Stomach (tissue), 8 donors: ENCODE measurements at regions not wholly inside any gene's neighbourhood (a gene's known extent, or its start where the extent isn't known, plus 50 kb on each side); places are given as distances from the start of the nearest gene placed in this dataset.

ENCODE experiments used
- DNase-seq, 2 donors: peaks; one replicate each; pipeline versions ENCODE4 v3.0.0 to v3.0.0-alpha.2; 2013 to 2019
- H3K27ac ChIP-seq, 5 donors: fragments of 200-600 bp in 4 of 5; sonication (generic) in 4 of 5; one replicate each; pipeline ENCODE4 v1.5.1; 2013 to 2019; ENCODE audit warnings: mild to moderate bottlenecking in 1 of 5, moderate library complexity in 1 of 5
- H3K27me3 ChIP-seq, 3 donors: fragments of 200-600 bp; sonication (generic); one replicate each; pipeline ENCODE4 v1.5.1; 2017 to 2019; ENCODE audit warnings: mixed run types in 1 of 3
- H3K36me3 ChIP-seq, 4 donors: fragments of 200-600 bp; sonication (generic); 1 replicate in 3 of 4; 2 replicates in 1 of 4; pipeline ENCODE4 v1.5.1; 2016 to 2019
- H3K4me1 ChIP-seq, 4 donors: fragments of 200-600 bp; sonication (generic); one replicate each; pipeline ENCODE4 v1.5.1; 2016 to 2019
- H3K4me3 ChIP-seq, 4 donors: fragments of 200-600 bp; sonication (generic) in 3 of 4; one replicate each; pipeline ENCODE4 v1.5.1; 2016 to 2019; ENCODE audit warnings: mild to moderate bottlenecking in 1 of 4
- H3K9me3 ChIP-seq, 4 donors: fragments of 200-600 bp; sonication (generic); one replicate each; pipeline ENCODE4 v1.5.1; 2016 to 2019
- CTCF ChIP-seq, 7 experiments: fragments of 450-650 bp in 4 of 7; fragments of 200-600 bp in 3 of 7; sonication (generic) in 3 of 7; IDR thresholded peaks; one replicate each; pipeline ENCODE4 v1.5.1; 2016 to 2019; ENCODE audit warnings: antibody characterized with exemption in 7 of 7, control low read depth in 2 of 7, mild to moderate bottlenecking in 1 of 7
- EP300 ChIP-seq: sonication (generic); formaldehyde crosslinking; IDR thresholded peaks from one replicate; pipeline ENCODE4 v1.6.1; 2017; ENCODE audit warnings: antibody characterized with exemption
- POLR2A ChIP-seq, 4 donors: fragments of 450-650 bp; IDR thresholded peaks; one replicate each; pipeline ENCODE4 v1.6.1; 2016; ENCODE audit warnings: antibody characterized with exemption in 4 of 4, control low read depth in 2 of 4, mild to moderate bottlenecking in 1 of 4, moderate library complexity in 1 of 4
- POLR2AphosphoS5 ChIP-seq, 3 donors: sonication (generic); formaldehyde crosslinking; IDR thresholded peaks; one replicate each; pipeline ENCODE4 v1.6.1; 2016; ENCODE audit warnings: antibody characterized with exemption in 3 of 3
- WGBS, 5 donors: extraction: QIAGEN DNeasy Blood & Tissue Kit in 3 of 5; methylation state at CpG; one replicate each; pipeline versions ENCODE4 v1.1.5 to v1.1.7; 2013 to 2018; 5-methylcytosine and 5-hydroxymethylcytosine counted together
- intact Hi-C: fragments of 100-400 bp; cut with DNase I; formaldehyde crosslinking; loops from one replicate; pipeline ENCODE4 v1.15.1; 2023; ENCODE audit warnings: low total_unique reads
- donor health status: healthy with polysubstance abuse.
- donor health status: Bipolar disorder and iron deficiency.
- donor health status: healthy.

- intact Hi-C loops, result no loop called here
- TF ChIP-seq CTCF (IDR thresholded peaks at IDR 0.05) (no peak), POLR2A (IDR thresholded peaks at IDR 0.05) (no peak), EP300 (no peak), POLR2AphosphoS5 (IDR thresholded peaks at IDR 0.05) (no peak)
Measured at GRCh38 chr3:102200126-102200525, 234.7 kb upstream of the ZPLD1 start.

GRCh38 chr3:102200560-102200959 is 234.3 kb upstream of the ZPLD1 start:
- H3K4me3 ChIP-seq, result no peak overlapping the region
- no peak for DNase-seq
- no peaks in the 10 kb centered on the region for H3K36me3 ChIP-seq
- H3K4me1 ChIP-seq, result no peaks in the 10 kb centered on the region
- H3K27me3 ChIP-seq, result no peaks in the 10 kb centered on the region
- H3K27ac ChIP-seq, result no peak overlapping the region
- intact Hi-C loops, result no loop called here
- H3K9me3 ChIP-seq, result no peaks in the 10 kb centered on the region
- TF ChIP-seq CTCF (IDR thresholded peaks at IDR 0.05) (no peak), POLR2A (IDR thresholded peaks at IDR 0.05) (no peak), POLR2AphosphoS5 (IDR thresholded peaks at IDR 0.05) (no peak), EP300 (no peak)

More at GRCh38 chr3:102200126-102200525, 234.7 kb upstream of the ZPLD1 start:
- H3K4me1 ChIP-seq, result peaks cover 0 to 3% (median 0%) of the 10 kb centered on the region in 4 donors
- no peaks in the 10 kb centered on the region for H3K9me3 ChIP-seq
- no peak for DNase-seq
- H3K27ac ChIP-seq, result no peak overlapping the region
- no peak overlapping the region for H3K4me3 ChIP-seq
- no peaks in the 10 kb centered on the region for H3K36me3 ChIP-seq
- no peaks in the 10 kb centered on the region for H3K27me3 ChIP-seq

- H3K9me3 ChIP-seq, result no peaks in the 10 kb centered on the region
- no peak overlapping the region for H3K4me3 ChIP-seq
- H3K27ac ChIP-seq, result peak overlapping the region in 1 of 5 donors; percentile 69
- TF ChIP-seq POLR2A (IDR thresholded peaks at IDR 0.05) (no peak), EP300 (no peak), CTCF (IDR thresholded peaks at IDR 0.05) (no peak), POLR2AphosphoS5 (IDR thresholded peaks at IDR 0.05) (no peak)
- 76 to 94% (median 93%) methylated on average over 1 of the region's 1 CpG for WGBS, 5 donors
- H3K4me1 ChIP-seq, result peaks cover 4 to 19% (median 8%) of the 10 kb centered on the region in 4 donors
- no peak for DNase-seq
- no peaks in the 10 kb centered on the region for H3K27me3 ChIP-seq
- H3K36me3 ChIP-seq, result no peaks in the 10 kb centered on the region
- intact Hi-C loops, result no loop called here
Measured at GRCh38 chr3:102205647-102206046, 229.2 kb upstream of the ZPLD1 start.

- 22 to 44% (median 36%) methylated on average over 4 of the region's 4 CpGs for WGBS, 5 donors
- peak; percentile 46 to 59 for DNase-seq
- Histone ChIP-seq H3K36me3 (no peaks in the 10 kb centered on the region), H3K27ac (peak overlapping the region in 2 of 5 donors; percentile 42 to 69), H3K4me1 (peaks cover 4 to 19% (median 8%) of the 10 kb centered on the region in 4 donors), H3K9me3 (no peaks in the 10 kb centered on the region), H3K4me3 (no peak overlapping the region), H3K27me3 (no peaks in the 10 kb centered on the region)
- TF ChIP-seq POLR2A (IDR thresholded peaks at IDR 0.05), result no peak
- no peak for TF ChIP-seq CTCF (IDR thresholded peaks at IDR 0.05)
- no peak for TF ChIP-seq EP300
- TF ChIP-seq POLR2AphosphoS5 (IDR thresholded peaks at IDR 0.05), result peak in 2 of 3 donors; percentile 32 to 44
- intact Hi-C loops, result no loop called here
Measured at GRCh38 chr3:102206511-102207031, 228.2 kb upstream of the ZPLD1 start.
